Trophoblast cell (in vitro differentiated cells and primary cell): ENCODE measurements at regions not wholly inside any gene's neighbourhood (a gene's known extent, or its start where the extent isn't known, plus 50 kb on each side); places are given as distances from the start of the nearest gene placed in this dataset.

Experiments
- DNase-seq, 2 donors: peaks; one replicate each; pipeline ENCODE4 v3.0.0-alpha.2; 2016
- H2AFZ ChIP-seq: 2 replicates; pipeline ENCODE4 v1.6.1; 2013; ENCODE audit warnings: low read length, moderate library complexity, mild to moderate bottlenecking; ENCODE audit not compliant: insufficient read depth, poor library complexity
- H2AK5ac ChIP-seq: 2 replicates; pipeline ENCODE4 v1.6.1; 2013; ENCODE audit warnings: mild to moderate bottlenecking, low read length
- H2BK120ac ChIP-seq: 2 replicates; pipeline ENCODE4 v1.6.1; 2013; ENCODE audit warnings: low read length, mild to moderate bottlenecking, moderate library complexity; ENCODE audit not compliant: insufficient read depth, poor library complexity
- H2BK12ac ChIP-seq: 2 replicates; pipeline ENCODE4 v1.6.1; 2013; ENCODE audit warnings: mild to moderate bottlenecking, low read length, moderate library complexity
- H2BK5ac ChIP-seq: 2 replicates; pipeline ENCODE4 v1.6.1; 2013; ENCODE audit warnings: low read length, low read depth, moderate library complexity, mild to moderate bottlenecking; ENCODE audit not compliant: poor library complexity
- H3K14ac ChIP-seq: 2 replicates; pipeline ENCODE4 v1.6.1; 2013; ENCODE audit warnings: mild to moderate bottlenecking, low read length
- H3K18ac ChIP-seq: 2 replicates; pipeline ENCODE4 v1.6.1; 2013; ENCODE audit warnings: mild to moderate bottlenecking, low read length
- H3K23ac ChIP-seq: 2 replicates; pipeline ENCODE4 v1.6.1; 2013; ENCODE audit warnings: low read length
- H3K27ac ChIP-seq: 2 replicates; pipeline ENCODE4 v1.5.1; 2013; ENCODE audit warnings: low read depth, mild to moderate bottlenecking, inconsistent platforms, low read length, moderate library complexity
- H3K27me3 ChIP-seq: 2 replicates; pipeline ENCODE4 v1.6.1; 2013; ENCODE audit warnings: inconsistent platforms, mild to moderate bottlenecking, low read length, moderate library complexity; ENCODE audit not compliant: insufficient read depth
- H3K36me3 ChIP-seq, 2 experiments: 1 replicate in 1 of 2; 2 replicates in 1 of 2; pipeline ENCODE4 v1.6.1; 2013; ENCODE audit warnings: low read length in 2 of 2, mild to moderate bottlenecking in 2 of 2, moderate library complexity in 1 of 2; ENCODE audit not compliant: insufficient read depth in 2 of 2, control insufficient read depth in 1 of 2
- H3K4ac ChIP-seq: 2 replicates; pipeline ENCODE4 v1.6.1; 2013; ENCODE audit warnings: low read depth, mild to moderate bottlenecking, low read length, moderate library complexity
- H3K4me1 ChIP-seq, 2 experiments: 1 replicate in 1 of 2; 2 replicates in 1 of 2; pipeline ENCODE4 v1.6.1; 2013; ENCODE audit warnings: low read length in 2 of 2, mild to moderate bottlenecking in 2 of 2, moderate library complexity in 1 of 2; ENCODE audit not compliant: insufficient read depth in 2 of 2, control insufficient read depth in 1 of 2
- H3K4me2 ChIP-seq: 2 replicates; pipeline ENCODE4 v1.6.1; 2013; ENCODE audit warnings: inconsistent platforms, mild to moderate bottlenecking, low read length, moderate library complexity
- H3K4me3 ChIP-seq: 2 replicates; pipeline ENCODE4 v1.5.1; 2013; ENCODE audit warnings: mild to moderate bottlenecking, low read depth, low read length, inconsistent platforms
- H3K79me1 ChIP-seq: one replicate; pipeline ENCODE4 v1.6.1; 2013; ENCODE audit warnings: low read length
- H3K79me2 ChIP-seq: 2 replicates; pipeline ENCODE4 v1.6.1; 2013; ENCODE audit warnings: low read length, mild to moderate bottlenecking; ENCODE audit not compliant: control insufficient read depth, insufficient read depth, poor library complexity
- H3K9ac ChIP-seq: 2 replicates; pipeline ENCODE4 v1.6.1; 2013; ENCODE audit warnings: mild to moderate bottlenecking, low read length
- H3K9me3 ChIP-seq: 2 replicates; pipeline ENCODE4 v1.6.1; 2013; ENCODE audit warnings: low read depth, mild to moderate bottlenecking, control low read depth, inconsistent platforms, low read length; ENCODE audit not compliant: insufficient read depth
- H4K12ac ChIP-seq: 2 replicates; pipeline ENCODE4 v1.6.1; 2013; ENCODE audit warnings: low read depth, mild to moderate bottlenecking, low read length, moderate library complexity
- H4K8ac ChIP-seq: 2 replicates; pipeline ENCODE4 v1.6.1; 2013; ENCODE audit warnings: low read depth, mild to moderate bottlenecking, low read length, moderate library complexity
- H4K91ac ChIP-seq: one replicate; pipeline ENCODE4 v1.6.1; 2013; ENCODE audit warnings: low read depth, mild to moderate bottlenecking, low read length, moderate library complexity
- WGBS: extraction: QIAGEN DNeasy Blood & Tissue Kit; methylation state at CpG from one replicate; pipeline ENCODE4 v1.1.7; 2013; ENCODE audit warnings: missing lambda C conversion rate; ENCODE audit not compliant: insufficient read length, insufficient coverage; ENCODE audit errors: extremely low coverage; 5-methylcytosine and 5-hydroxymethylcytosine counted together

DNA sequence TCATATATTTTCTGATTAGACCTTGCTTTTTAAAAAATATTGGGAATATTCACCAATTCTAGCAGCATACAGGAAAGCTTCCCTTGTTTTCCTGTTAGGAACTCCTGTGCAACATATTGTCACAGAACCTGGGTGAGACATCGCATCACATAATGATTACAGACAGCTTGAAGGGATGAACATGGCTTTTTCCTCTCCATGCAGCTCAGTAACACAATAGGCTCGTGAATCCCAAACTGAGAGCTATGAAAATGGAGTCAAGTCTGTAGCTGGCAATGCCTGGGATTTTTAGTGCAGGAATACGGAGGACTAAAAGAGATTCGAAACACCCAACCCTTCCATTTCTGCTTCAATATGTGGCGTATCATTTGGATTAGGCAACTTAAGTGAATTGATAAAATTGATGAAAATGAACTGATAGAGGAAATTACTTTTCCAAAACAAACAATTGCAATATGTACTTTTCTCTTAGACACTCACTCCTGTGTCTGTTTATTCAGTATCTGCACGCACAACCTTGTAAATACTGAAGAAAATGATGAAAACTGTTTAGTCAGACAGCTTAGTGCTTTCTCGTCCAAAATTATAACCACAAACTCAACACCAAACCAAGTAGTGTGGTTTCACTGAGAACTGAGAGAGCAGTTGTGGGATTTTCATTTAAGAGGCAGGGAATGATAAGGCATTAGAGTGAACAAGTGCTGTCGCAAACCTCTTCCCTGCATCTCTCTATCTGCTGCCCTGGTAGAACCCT is 250.4 kb downstream of the PTBP2 start:
- no peak overlapping the region for H4K91ac ChIP-seq
- no peak overlapping the region for H4K8ac ChIP-seq
- H3K79me1 ChIP-seq: no peaks in the 10 kb centered on the region
- H2BK5ac ChIP-seq: no peak overlapping the region
- no peaks in the 10 kb centered on the region for H3K79me2 ChIP-seq
- H3K27ac ChIP-seq: no peak overlapping the region
- no CpG with 5 or more reads among the region's 8 CpGs for WGBS
- H3K4ac ChIP-seq: no peak overlapping the region
- H3K36me3 ChIP-seq: no peaks in the 10 kb centered on the region
- H2AK5ac ChIP-seq: no peak overlapping the region
- H3K4me1 ChIP-seq: no peaks in the 10 kb centered on the region
- no peak overlapping the region for H4K12ac ChIP-seq
- H3K14ac ChIP-seq: no peak overlapping the region
- H3K27me3 ChIP-seq: no peaks in the 10 kb centered on the region
- no peak for DNase-seq
- no peak overlapping the region for H2AFZ ChIP-seq
- H3K4me3 ChIP-seq: no peak overlapping the region
- H3K4me2 ChIP-seq: no peak overlapping the region
- H3K18ac ChIP-seq: no peak overlapping the region
- H3K9ac ChIP-seq: no peak overlapping the region
- no peak overlapping the region for H2BK120ac ChIP-seq
- no peak overlapping the region for H3K23ac ChIP-seq
- H2BK12ac ChIP-seq: no peak overlapping the region
- no peaks in the 10 kb centered on the region for H3K9me3 ChIP-seq

DNA sequence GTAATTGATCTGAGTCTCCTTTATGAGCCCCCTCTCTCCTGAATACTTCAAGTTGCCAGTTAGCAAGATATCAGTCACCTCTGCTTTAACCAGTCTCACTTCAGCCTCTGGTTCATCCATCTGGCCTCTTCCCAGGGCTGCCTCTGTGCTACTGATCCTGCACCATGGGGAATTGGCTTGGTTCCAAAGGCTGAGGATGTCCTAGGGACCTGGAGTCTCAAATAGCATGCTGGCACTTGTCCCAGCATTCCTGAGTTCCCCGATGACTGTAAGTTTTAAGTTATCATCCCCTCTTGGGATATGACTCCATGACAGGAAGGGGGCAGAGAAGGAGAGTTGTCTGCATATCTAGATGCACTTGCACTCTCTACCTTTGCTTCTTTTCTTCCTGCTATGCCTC is 252.0 kb downstream of the PTBP2 start:
- H3K18ac ChIP-seq: no peak overlapping the region
- no peaks in the 10 kb centered on the region for H3K79me2 ChIP-seq
- no peak for DNase-seq
- no peak overlapping the region for H2BK5ac ChIP-seq
- no peak overlapping the region for H3K14ac ChIP-seq
- no peak overlapping the region for H3K4me2 ChIP-seq
- H3K9ac ChIP-seq: no peak overlapping the region
- H2AFZ ChIP-seq: no peak overlapping the region
- H3K4ac ChIP-seq: no peak overlapping the region
- H2BK12ac ChIP-seq: no peak overlapping the region
- H3K4me3 ChIP-seq: no peak overlapping the region
- H3K9me3 ChIP-seq: no peaks in the 10 kb centered on the region
- H4K8ac ChIP-seq: no peak overlapping the region
- H2BK120ac ChIP-seq: no peak overlapping the region
- H3K4me1 ChIP-seq: no peaks in the 10 kb centered on the region
- H4K12ac ChIP-seq: no peak overlapping the region
- no peak overlapping the region for H3K23ac ChIP-seq
- no peaks in the 10 kb centered on the region for H3K27me3 ChIP-seq
- H2AK5ac ChIP-seq: no peak overlapping the region
- no peak overlapping the region for H3K27ac ChIP-seq
- no peaks in the 10 kb centered on the region for H3K79me1 ChIP-seq
- H4K91ac ChIP-seq: no peak overlapping the region
- no peaks in the 10 kb centered on the region for H3K36me3 ChIP-seq
- WGBS: no CpG with 5 or more reads among the region's 1 CpG

DNA sequence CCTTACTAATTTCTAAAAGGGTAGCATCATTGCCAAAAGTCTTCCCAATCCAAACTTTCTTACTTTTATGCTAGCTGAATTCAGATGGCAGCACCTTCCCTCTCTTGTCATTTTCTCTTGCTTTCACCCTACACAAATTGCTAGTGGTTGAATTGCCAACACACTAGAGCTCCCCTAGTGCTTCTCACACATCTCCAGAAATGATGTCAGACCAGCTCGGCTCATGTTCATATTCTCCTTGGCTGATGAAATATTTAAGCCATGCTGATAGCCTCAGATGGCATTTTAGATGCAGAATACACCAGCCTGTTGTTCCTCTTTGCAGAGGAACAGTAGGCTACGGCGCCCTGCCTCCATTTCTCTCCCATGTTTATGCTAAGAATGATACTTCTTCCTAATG is 256.9 kb downstream of the PTBP2 start:
- Histone ChIP-seq H3K4me3 (no peak overlapping the region), H3K27me3 (no peaks in the 10 kb centered on the region), H3K79me2 (no peaks in the 10 kb centered on the region), H4K12ac (no peak overlapping the region), H2BK5ac (no peak overlapping the region), H3K4me2 (no peak overlapping the region), H4K91ac (no peak overlapping the region), H2BK120ac (no peak overlapping the region), H2BK12ac (no peak overlapping the region), H3K4me1 (no peaks in the 10 kb centered on the region), H3K9ac (no peak overlapping the region), H3K9me3 (no peaks in the 10 kb centered on the region), H3K4ac (no peak overlapping the region), H3K79me1 (no peaks in the 10 kb centered on the region), H2AK5ac (no peak overlapping the region), H3K18ac (no peak overlapping the region), H3K36me3 (no peaks in the 10 kb centered on the region), H3K23ac (no peak overlapping the region), H4K8ac (no peak overlapping the region), H3K27ac (no peak overlapping the region), H3K14ac (no peak overlapping the region), H2AFZ (no peak overlapping the region)
- no peak for DNase-seq
- whole genome bisulfite sequencing: no CpG with 5 or more reads among the region's 3 CpGs

DNA sequence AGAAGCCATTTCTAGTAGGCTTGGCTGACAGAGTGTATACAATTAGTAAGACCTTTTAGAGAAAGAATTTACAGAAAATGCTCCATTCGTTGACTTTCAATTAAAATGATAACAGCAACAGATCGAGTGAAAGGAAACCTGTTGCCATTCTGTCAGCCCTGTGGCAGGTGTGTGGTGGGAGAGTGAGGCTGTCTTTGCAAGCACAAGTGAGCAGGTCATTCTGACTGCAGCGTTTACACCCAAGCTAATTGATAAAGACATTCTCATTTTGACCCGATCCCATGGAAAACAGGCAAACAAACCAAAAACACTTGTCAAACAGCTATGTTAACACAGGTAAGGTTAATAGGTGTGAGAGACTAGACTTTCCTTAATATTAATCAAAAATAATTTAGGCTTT is 257.3 kb downstream of the PTBP2 start:
- no peak overlapping the region for H4K8ac ChIP-seq
- no peaks in the 10 kb centered on the region for H3K36me3 ChIP-seq
- H2AFZ ChIP-seq: no peak overlapping the region
- H3K79me1 ChIP-seq: no peaks in the 10 kb centered on the region
- H3K9me3 ChIP-seq: no peaks in the 10 kb centered on the region
- no peak overlapping the region for H2BK12ac ChIP-seq
- no peak overlapping the region for H3K27ac ChIP-seq
- no peak overlapping the region for H3K4me3 ChIP-seq
- no peak overlapping the region for H3K23ac ChIP-seq
- no peak overlapping the region for H3K4ac ChIP-seq
- no peak overlapping the region for H4K12ac ChIP-seq
- no peak overlapping the region for H3K14ac ChIP-seq
- no peaks in the 10 kb centered on the region for H3K27me3 ChIP-seq
- no peak overlapping the region for H3K18ac ChIP-seq
- H3K4me1 ChIP-seq: no peaks in the 10 kb centered on the region
- H2AK5ac ChIP-seq: no peak overlapping the region
- no peak overlapping the region for H4K91ac ChIP-seq
- H3K79me2 ChIP-seq: no peaks in the 10 kb centered on the region
- H3K9ac ChIP-seq: no peak overlapping the region
- no CpG with 5 or more reads among the region's 4 CpGs for WGBS
- no peak for DNase-seq
- H2BK120ac ChIP-seq: no peak overlapping the region
- H2BK5ac ChIP-seq: no peak overlapping the region
- no peak overlapping the region for H3K4me2 ChIP-seq
